ENCODE measurements at regions not wholly inside any gene's neighbourhood (a gene's known extent, or its start where the extent isn't known, plus 50 kb on each side); places are given as distances from the start of the nearest gene placed in this dataset.

DNA sequence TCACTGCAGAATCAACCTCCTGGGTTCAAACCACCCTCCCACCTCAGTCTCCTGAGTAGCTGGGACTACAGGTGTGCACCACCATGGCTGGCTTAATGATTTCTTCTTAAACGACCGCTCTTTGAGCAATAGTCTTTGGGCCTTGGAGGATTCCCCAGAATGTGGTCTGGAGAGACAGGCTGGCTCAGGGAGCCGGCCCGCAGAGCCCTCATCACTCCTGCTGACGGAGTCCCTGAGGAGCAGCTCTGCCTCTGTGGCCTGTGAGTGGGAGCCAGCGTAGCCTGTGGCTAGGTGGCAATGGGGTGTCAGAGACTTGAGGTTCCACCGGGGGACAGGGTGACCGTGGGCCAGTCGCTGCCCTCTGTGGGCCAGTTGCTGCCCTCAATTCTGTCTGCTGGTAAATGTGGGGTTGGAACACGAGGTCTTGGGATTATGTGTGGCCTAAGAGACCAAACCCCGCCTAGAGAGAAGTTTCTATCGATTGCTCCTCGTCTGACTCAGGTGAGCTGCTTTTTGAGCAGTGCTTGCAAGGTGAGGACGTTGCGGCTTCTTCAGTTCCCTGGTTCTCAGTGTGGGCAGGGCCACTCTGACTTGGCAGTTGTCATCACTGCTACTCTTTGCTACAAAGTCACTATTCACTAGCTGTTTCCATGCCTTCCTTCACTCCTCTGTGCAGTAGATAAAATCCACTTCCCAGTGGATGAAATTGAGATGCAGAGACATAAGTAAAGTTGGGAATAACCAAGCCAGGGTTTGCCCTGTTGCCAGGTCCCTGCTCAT is 124.8 kb upstream of the NECTIN1 start:
- no peak for DNase-seq (ENCODE audit: low spot score)

GRCh38 chr11:119852741-119853140 is 123.7 kb upstream of the NECTIN1 start:
- no peak for DNase-seq (ENCODE audit: low spot score)

- DNase-seq (ENCODE audit: low spot score) = no peak
Measured at GRCh38 chr11:119850822-119851409, 121.9 kb upstream of the NECTIN1 start.

- no peak for DNase-seq (ENCODE audit: low spot score)
Measured at GRCh38 chr11:119849872-119850271, 120.9 kb upstream of the NECTIN1 start.

DNA sequence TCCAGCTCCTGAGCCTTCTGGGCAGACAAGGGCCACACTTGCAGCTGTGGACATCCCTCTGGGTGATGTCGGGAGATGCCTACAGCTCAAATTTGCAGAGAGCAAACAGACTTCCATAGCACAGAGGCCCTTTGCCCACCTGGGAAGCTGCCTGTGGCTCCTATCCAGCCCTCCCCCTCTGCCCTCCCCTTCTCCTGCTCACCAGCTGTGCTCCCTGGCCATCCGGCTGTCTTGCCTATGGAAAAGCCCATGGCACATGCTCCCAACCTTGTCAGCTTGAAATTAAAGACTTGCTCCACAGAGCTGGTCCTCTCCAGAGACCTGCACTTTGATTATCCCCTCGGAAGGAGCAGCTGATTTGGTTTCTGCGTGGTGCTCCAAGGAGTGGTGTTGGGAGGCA is 118.9 kb upstream of the NECTIN1 start:
- DNase-seq (ENCODE audit: low spot score) = no peak

- DNase-seq (ENCODE audit: low spot score) = peak; percentile 99
Measured at GRCh38 chr11:119846374-119846773, 117.4 kb upstream of the NECTIN1 start.

DNA sequence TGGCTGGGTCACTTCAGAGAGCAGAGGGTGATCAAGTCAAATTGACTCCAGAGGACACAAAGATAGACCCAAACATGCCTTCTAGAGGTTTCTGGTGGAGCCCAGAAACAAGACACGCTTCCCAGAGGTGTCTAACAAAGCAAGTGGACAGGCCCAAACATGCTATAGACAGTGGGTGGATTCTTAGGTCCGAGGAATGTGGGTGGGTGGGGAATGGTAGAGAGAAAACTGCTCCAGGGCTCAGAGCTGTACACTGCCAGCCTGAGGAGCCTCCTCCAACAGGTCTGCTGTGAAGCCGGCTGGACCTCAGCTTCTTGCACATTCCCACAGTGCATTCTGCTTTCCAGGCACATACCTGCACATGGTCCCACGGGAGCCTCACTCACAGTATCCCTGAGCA is 116.8 kb upstream of the NECTIN1 start:
- peak; percentile 84 for DNase-seq (ENCODE audit: low spot score)

- DNase-seq (ENCODE audit: low spot score) = no peak
Measured at GRCh38 chr11:119845305-119845704, 116.3 kb upstream of the NECTIN1 start.

- peak; percentile 32 for DNase-seq (ENCODE audit: low spot score)
Measured at GRCh38 chr11:119844808-119845207, 115.8 kb upstream of the NECTIN1 start.

DNA sequence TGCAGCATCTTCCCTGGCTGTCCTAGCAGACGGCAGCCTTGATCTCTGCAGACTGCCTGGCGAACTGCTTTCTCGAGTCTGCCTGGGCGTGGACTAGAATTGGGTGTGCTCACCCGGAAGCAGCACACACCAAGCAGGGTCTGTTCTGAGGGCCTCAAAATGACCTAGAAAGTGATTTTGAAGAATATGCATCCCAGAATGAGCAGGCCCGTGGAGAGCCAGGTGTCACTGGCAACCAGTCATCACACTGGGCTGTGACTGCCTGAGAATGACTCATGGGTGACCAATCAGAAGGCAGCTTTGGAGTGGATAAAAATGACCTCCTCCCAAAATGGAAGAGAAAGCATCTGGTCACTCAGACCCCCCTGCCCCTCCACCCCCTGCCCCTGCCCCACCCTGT is 114.9 kb upstream of the NECTIN1 start:
- peak; percentile 87 for DNase-seq (ENCODE audit: low spot score)

DNA sequence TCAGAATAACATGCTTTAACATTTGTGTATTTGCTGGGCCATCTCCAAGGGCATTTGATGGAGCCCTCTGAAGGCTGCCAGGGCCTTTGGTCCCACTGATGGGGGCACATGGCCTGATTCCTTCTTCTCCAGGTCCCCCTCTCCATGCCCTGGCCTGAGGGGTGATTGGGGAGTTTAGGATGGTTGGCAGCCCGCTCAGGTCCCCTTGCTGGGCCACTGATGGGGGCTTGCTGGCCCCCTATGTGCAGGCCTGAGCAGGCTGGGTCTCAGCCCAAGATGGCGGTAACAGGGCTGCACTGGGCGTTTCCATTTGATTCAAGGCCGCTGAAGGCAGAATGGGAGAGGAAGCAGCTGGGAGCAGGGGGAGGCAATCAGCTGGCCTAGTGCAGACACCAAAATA is 113.7 kb upstream of the NECTIN1 start:
- DNase-seq (ENCODE audit: low spot score) = no peak

GRCh38 chr11:119839476-119840133 is 110.6 kb upstream of the NECTIN1 start:
- DNase-seq (ENCODE audit: low spot score) = no peak

DNA sequence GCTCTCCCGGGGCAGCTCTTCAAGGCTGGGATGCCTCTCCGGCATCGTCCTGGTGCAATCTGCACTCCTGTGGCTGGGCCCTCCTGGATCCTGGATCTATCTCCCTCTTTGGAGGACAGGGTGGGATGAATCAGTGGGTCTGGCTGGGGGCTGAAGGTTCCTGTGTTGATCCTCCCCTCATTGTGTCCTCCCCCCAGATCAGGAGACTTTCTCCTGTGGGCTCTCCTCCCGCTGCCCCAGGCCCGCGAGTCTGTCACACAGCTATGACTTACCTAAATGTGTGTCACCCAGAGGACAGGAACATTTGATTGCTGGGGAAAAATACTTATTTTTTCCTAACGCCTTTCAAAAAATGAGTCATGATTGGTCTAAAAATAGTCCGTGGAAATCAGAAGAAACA is 106.8 kb upstream of the NECTIN1 start:
- DNase-seq (ENCODE audit: low spot score) = no peak

GRCh38 chr11:119832202-119832935 is 103.4 kb upstream of the NECTIN1 start:
- peak; percentile 56 for DNase-seq (ENCODE audit: low spot score)

GRCh38 chr11:119831011-119831410 is 102.0 kb upstream of the NECTIN1 start:
- no peak for DNase-seq (ENCODE audit: low spot score)

- no peak for DNase-seq (ENCODE audit: low spot score)
Measured at GRCh38 chr11:119830400-119830799, 101.4 kb upstream of the NECTIN1 start.

- DNase-seq (ENCODE audit: low spot score) = no peak
Measured at GRCh38 chr11:119829402-119829801, 100.4 kb upstream of the NECTIN1 start.

DNA sequence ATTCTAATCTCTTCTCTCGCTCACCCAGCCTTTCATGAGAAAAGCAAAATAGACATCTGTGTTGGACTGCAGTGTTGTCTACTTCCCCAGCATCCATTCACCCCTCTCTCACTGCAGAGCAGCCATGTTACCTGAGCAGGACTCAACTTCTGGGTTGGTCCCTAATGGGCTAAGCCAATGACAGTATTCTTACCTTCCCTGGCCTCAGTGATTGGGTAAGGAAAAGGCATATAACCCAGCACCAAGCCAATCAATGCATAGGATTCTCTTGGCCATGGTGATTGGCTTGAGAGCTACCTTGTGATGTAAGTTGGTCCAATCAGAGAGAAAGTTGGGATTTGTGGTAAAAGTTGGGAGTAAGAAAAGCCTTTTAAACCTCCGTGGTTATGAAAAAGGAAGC is 99.8 kb upstream of the NECTIN1 start:
- no peak for DNase-seq (ENCODE audit: low spot score)

DNA sequence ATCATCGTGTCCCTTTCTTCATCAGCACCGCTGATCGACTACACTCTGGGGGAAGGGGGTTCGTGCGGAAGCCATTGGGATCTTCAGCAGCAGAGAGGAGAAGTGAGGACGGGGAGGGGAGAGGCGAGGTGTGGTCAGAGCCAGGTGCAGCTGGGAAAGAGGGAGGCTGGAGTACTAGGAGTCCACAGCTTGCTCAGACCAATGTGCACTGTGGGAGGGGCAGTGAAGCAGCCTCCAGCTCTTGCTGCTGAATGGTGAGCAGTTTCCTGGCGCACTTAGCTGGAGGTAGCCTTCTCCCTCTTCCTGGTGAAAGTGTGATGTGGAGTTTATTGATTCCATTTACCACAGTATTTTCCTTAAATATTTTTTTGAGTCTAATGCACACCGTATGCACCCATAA is 99.0 kb upstream of the NECTIN1 start:
- DNase-seq (ENCODE audit: low spot score) = peak; percentile 36

GRCh38 chr11:119827113-119827512 is 98.1 kb upstream of the NECTIN1 start:
- no peak for DNase-seq (ENCODE audit: low spot score)

DNA sequence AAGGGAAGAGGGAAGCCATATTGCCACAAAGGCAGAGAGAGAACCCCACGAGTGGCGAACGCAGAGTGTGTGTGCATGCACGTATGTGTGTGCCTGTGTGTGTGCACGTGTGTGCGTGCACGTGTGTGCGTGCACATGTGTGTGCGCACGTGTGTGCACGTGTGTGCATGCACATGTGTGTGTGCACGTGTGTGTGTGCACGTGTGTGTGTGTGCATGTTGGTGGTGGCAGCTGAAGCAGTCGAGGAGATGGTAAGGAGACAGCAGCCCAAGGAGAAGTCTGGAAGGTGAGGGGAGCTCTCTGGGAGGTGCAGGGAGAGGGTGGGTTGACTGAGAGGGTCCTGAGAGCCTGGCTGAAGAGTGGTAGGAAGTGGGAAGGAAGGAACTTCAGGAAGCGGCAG is 94.1 kb upstream of the NECTIN1 start:
- no peak for DNase-seq (ENCODE audit: low spot score)

DNA sequence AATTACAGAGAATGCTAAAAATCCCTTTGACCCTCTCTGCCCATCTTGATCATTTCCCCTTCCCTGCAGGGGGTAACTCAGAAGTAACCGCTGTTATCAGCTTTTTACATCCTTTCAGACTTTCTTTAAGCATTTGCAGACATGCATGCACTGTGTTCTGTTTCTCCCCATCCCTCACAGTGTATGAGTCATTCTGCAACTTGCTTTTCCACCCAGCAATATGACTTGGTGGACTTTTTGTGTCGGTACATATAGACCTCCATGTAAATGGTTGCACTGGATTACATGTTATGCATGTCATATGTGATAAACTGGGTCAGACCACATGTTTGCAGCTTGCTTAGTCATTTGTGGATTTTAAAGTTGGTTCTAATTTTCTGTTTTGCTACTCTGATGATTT is 87.7 kb upstream of the NECTIN1 start:
- DNase-seq (ENCODE audit: low spot score) = no peak

DNA sequence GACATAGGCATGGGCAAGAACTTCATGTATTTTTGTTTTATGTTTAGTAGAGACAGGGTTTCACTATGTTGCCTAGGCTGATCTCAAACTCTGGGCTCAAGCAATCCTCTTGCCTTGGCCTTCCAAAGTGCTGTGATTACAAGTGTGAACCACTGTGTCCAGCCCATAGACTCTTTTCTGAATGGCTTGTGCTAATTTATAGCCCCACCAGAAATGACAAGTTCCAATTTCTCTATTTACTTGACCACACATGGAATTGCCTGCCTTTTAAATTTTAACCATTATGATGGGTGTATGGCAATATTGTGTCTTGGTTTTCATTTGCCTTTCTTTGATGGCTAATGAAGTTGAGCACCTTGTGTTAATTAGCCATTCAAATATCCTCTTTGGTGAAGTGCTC is 85.8 kb upstream of the NECTIN1 start:
- no peak for DNase-seq (ENCODE audit: low spot score)
